ENCODE measurements at regions not wholly inside any gene's neighbourhood (a gene's known extent, or its start where the extent isn't known, plus 50 kb on each side); places are given as distances from the start of the nearest gene placed in this dataset.

- Histone ChIP-seq H3K9me3 (no peaks in the 10 kb centered on the region), H3K27ac (no peak overlapping the region), H3K36me3 (no peaks in the 10 kb centered on the region), H3K27me3 (no peaks in the 10 kb centered on the region), H3K4me3 (ENCODE audit: low read depth in 1 of 2, low read length in 1 of 2) (no peak overlapping the region), H3K4me1 (ENCODE audit: control insufficient read depth in 1 of 2, insufficient read depth in 1 of 2, low read depth in 1 of 2, low read length in 1 of 2) (no peaks in the 10 kb centered on the region)
- TF ChIP-seq CTCF (IDR thresholded peaks at IDR 0.05) = no peak
Measured at GRCh38 chr18:27838225-27838624, 338.7 kb downstream of the CDH2 start.

DNA sequence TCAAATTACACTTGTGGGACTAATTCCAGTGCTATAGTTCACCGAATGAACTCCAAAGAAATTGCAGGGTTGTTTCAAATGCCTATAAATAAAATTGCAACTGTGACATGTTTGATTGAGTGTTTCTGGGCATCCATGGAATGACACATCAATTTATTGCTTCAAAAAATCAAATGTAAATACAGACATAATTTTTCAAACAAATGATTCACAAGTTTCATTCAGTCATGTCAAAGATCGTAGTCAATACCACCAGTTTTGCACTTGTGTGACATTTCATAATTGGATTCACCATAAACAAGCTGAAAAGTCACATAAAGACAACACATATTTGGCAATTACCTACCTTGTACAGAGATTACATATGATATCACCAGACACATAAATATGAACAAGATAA lies 350.8 kb downstream of the CDH2 start:
- Histone ChIP-seq H3K4me1 (ENCODE audit: control insufficient read depth in 1 of 2, insufficient read depth in 1 of 2, low read depth in 1 of 2, low read length in 1 of 2) (no peaks in the 10 kb centered on the region), H3K27ac (no peak overlapping the region), H3K4me3 (ENCODE audit: low read depth in 1 of 2, low read length in 1 of 2) (no peak overlapping the region), H3K36me3 (no peaks in the 10 kb centered on the region), H3K9me3 (no peaks in the 10 kb centered on the region), H3K27me3 (no peaks in the 10 kb centered on the region)
- TF ChIP-seq CTCF (IDR thresholded peaks at IDR 0.05) = no peak

- no peaks in the 10 kb centered on the region for H3K36me3 ChIP-seq
- H3K27me3 ChIP-seq = no peaks in the 10 kb centered on the region
- no peak for TF ChIP-seq CTCF (IDR thresholded peaks at IDR 0.05)
- H3K9me3 ChIP-seq = no peaks in the 10 kb centered on the region
- no peak overlapping the region for H3K27ac ChIP-seq
- H3K4me1 ChIP-seq (ENCODE audit: control insufficient read depth in 1 of 2, insufficient read depth in 1 of 2, low read depth in 1 of 2, low read length in 1 of 2) = no peaks in the 10 kb centered on the region
- H3K4me3 ChIP-seq (ENCODE audit: low read depth in 1 of 2, low read length in 1 of 2) = no peak overlapping the region
Measured at GRCh38 chr18:27825689-27826088, 351.2 kb downstream of the CDH2 start.

GRCh38 chr18:27824841-27825681 lies 351.9 kb downstream of the CDH2 start:
- H3K27me3 ChIP-seq = no peaks in the 10 kb centered on the region
- no peaks in the 10 kb centered on the region for H3K4me1 ChIP-seq (ENCODE audit: control insufficient read depth in 1 of 2, insufficient read depth in 1 of 2, low read depth in 1 of 2, low read length in 1 of 2)
- H3K4me3 ChIP-seq (ENCODE audit: low read depth in 1 of 2, low read length in 1 of 2) = no peak overlapping the region
- H3K36me3 ChIP-seq = no peaks in the 10 kb centered on the region
- H3K27ac ChIP-seq = no peak overlapping the region
- no peak for TF ChIP-seq CTCF (IDR thresholded peaks at IDR 0.05)
- H3K9me3 ChIP-seq = no peaks in the 10 kb centered on the region

- Histone ChIP-seq H3K9me3 (no peaks in the 10 kb centered on the region), H3K36me3 (no peaks in the 10 kb centered on the region), H3K27ac (no peak overlapping the region), H3K4me1 (ENCODE audit: control insufficient read depth in 1 of 2, insufficient read depth in 1 of 2, low read depth in 1 of 2, low read length in 1 of 2) (no peaks in the 10 kb centered on the region), H3K27me3 (no peaks in the 10 kb centered on the region), H3K4me3 (ENCODE audit: low read depth in 1 of 2, low read length in 1 of 2) (no peak overlapping the region)
- TF ChIP-seq CTCF (IDR thresholded peaks at IDR 0.05) = no peak
Measured at GRCh38 chr18:27824275-27824674, 352.7 kb downstream of the CDH2 start.
